ENCODE measurements at regions not wholly inside any gene's neighbourhood (a gene's known extent, or its start where the extent isn't known, plus 50 kb on each side); places are given as distances from the start of the nearest gene placed in this dataset.

DNA sequence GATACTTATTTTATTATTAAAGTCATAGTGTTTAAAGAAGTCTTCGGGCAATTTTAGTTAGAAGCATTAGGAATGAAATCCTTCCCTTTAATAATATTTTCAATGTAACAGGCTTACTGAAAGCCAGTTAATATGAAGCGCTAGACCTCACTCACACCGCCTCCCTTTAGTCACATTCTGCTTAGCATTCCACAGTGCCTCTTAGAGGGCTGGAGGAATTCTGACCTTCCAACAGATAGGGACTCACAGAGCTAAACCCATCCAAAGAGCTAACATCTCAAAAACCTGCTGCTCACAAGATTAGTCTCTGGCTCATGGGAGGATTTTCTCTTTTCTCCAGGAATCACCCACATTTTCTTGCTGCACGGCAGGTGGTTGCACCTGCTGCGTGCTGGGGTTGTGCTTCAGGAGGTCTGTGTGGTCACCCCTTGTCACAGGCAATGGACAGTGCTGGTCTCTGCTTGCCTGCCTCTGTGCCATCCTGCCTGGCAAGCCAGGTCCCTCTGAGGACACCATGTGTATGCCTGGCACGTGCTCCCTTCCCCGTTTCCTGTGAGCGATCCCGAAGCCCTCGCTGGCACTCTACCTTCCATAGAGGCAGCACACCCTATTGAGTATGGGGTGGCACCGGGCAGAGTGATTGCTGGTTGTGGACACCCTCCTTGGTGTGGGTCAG lies 91.8 kb downstream of the KLF6 start:
- TF ChIP-seq, protein P1, sequence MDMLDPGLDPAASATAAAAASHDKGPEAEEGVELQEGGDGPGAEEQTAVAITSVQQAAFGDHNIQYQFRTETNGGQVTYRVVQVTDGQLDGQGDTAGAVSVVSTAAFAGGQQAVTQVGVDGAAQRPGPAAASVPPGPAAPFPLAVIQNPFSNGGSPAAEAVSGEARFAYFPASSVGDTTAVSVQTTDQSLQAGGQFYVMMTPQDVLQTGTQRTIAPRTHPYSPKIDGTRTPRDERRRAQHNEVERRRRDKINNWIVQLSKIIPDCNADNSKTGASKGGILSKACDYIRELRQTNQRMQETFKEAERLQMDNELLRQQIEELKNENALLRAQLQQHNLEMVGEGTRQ (IDR thresholded peaks at IDR 0.05; ENCODE audit: low read depth, low read length): no peak
- no peak for TF ChIP-seq CEBPB (IDR thresholded peaks at IDR 0.05; ENCODE audit: low read depth, low read length)
- TF ChIP-seq, protein P2, sequence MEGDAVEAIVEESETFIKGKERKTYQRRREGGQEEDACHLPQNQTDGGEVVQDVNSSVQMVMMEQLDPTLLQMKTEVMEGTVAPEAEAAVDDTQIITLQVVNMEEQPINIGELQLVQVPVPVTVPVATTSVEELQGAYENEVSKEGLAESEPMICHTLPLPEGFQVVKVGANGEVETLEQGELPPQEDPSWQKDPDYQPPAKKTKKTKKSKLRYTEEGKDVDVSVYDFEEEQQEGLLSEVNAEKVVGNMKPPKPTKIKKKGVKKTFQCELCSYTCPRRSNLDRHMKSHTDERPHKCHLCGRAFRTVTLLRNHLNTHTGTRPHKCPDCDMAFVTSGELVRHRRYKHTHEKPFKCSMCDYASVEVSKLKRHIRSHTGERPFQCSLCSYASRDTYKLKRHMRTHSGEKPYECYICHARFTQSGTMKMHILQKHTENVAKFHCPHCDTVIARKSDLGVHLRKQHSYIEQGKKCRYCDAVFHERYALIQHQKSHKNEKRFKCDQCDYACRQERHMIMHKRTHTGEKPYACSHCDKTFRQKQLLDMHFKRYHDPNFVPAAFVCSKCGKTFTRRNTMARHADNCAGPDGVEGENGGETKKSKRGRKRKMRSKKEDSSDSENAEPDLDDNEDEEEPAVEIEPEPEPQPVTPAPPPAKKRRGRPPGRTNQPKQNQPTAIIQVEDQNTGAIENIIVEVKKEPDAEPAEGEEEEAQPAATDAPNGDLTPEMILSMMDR (conservative IDR thresholded peaks at IDR 0.05; ENCODE audit: low read depth, low read length): no peak
